Bronchial epithelial cell (primary cell): ENCODE measurements at regions not wholly inside any gene's neighbourhood (a gene's known extent, or its start where the extent isn't known, plus 50 kb on each side); places are given as distances from the start of the nearest gene placed in this dataset.

Experiments
- DNase-seq: peaks from one replicate; pipeline ENCODE4 v3.0.0-alpha.2; 2010; ENCODE audit warnings: low read depth
- FAIRE-seq: peaks from 2 replicates; lab custom pipeline; 2011; peaks lifted over from hg19 to GRCh38; lab: Jason Lieb, UNC
- H3K27me3 ChIP-seq: 2 replicates; pipeline ENCODE4 v1.5.1; 2011; ENCODE audit warnings: low read length; ENCODE audit not compliant: control insufficient read depth, insufficient read depth
- H3K36me3 ChIP-seq: 2 replicates; pipeline ENCODE4 v1.5.1; 2011; ENCODE audit warnings: low read length; ENCODE audit not compliant: control insufficient read depth, insufficient read depth
- H3K4me3 ChIP-seq: 2 replicates; pipeline ENCODE4 v1.5.1; 2011; ENCODE audit warnings: mild to moderate bottlenecking, low read depth, low read length, control low read depth
- TF ChIP-seq, protein P1 (sequence below): IDR thresholded peaks from 2 replicates; pipeline ENCODE4 v1.5.1; 2011; ENCODE audit warnings: mild to moderate bottlenecking, moderate library complexity, low read length, control low read depth, inconsistent platforms; ENCODE audit not compliant: insufficient read depth, severe bottlenecking

DNA sequence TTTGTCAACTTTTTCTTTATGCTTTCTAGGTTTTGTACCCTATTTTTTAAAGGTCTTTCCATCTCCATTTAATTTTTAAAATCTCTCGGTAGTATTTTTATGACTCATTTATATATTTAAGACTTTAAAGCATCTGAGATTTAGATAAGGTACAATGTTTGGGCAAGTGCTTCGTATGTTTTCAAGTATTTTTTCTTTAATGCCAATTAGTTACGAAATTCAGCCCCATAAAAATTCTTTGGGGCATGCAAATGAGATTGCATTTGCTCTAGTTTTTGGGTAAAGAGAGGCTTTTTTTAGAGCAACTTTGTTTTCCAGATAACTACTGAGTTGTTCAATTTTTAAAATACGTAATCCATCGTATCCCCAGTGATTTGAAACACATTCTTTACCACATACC, 65.3 kb upstream of the CRHR1 start:
- peaks cover 2% of the 10 kb centered on the region for H3K27me3 ChIP-seq
- H3K36me3 ChIP-seq = no peaks in the 10 kb centered on the region
- FAIRE-seq (no peak), DNase-seq (no peak)
- no peak overlapping the region for H3K4me3 ChIP-seq
- TF ChIP-seq, protein P1, sequence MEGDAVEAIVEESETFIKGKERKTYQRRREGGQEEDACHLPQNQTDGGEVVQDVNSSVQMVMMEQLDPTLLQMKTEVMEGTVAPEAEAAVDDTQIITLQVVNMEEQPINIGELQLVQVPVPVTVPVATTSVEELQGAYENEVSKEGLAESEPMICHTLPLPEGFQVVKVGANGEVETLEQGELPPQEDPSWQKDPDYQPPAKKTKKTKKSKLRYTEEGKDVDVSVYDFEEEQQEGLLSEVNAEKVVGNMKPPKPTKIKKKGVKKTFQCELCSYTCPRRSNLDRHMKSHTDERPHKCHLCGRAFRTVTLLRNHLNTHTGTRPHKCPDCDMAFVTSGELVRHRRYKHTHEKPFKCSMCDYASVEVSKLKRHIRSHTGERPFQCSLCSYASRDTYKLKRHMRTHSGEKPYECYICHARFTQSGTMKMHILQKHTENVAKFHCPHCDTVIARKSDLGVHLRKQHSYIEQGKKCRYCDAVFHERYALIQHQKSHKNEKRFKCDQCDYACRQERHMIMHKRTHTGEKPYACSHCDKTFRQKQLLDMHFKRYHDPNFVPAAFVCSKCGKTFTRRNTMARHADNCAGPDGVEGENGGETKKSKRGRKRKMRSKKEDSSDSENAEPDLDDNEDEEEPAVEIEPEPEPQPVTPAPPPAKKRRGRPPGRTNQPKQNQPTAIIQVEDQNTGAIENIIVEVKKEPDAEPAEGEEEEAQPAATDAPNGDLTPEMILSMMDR = no peak

DNA sequence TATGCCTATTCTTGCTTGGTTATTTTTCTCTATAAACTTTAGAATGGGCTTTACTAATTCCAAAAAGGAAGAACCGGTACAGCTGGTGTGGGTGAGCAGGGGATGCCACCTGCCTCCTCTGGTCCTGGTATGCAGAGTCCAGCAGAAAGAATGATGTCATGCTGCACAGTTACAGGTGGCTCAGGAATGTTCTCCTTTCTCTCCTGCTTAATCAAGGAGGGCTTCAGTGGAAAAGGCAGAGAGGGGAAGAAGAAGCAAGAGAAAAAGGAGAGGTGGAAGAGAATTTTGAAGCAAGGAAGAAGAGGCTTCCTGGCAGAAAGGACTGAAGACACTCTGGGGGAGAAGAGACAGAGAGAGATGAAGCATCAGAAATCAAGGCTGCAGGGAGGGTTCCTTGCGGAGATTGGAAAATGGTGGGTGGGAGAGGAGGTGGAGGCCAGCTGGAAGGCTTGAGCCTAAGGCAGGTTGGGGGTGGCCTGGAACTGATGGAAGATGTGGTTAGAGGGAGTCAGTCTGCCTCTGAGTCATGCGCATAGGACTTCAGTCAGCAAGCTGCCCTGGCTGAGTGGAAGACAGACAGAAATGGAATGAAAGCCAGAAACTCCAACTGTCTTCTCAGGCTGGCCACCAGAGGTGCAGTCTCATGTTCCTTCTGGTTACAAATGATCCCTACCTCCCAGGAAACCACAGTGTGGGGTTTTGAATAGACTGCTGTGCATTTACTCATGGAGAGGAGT, 64.6 kb upstream of the CRHR1 start:
- peak; percentile 84 for DNase-seq
- peak; percentile 66 for FAIRE-seq
- TF ChIP-seq, protein P1 = peak; percentile 61
- no peak overlapping the region for H3K4me3 ChIP-seq
- H3K36me3 ChIP-seq = no peaks in the 10 kb centered on the region
- peaks cover 3% of the 10 kb centered on the region for H3K27me3 ChIP-seq

DNA sequence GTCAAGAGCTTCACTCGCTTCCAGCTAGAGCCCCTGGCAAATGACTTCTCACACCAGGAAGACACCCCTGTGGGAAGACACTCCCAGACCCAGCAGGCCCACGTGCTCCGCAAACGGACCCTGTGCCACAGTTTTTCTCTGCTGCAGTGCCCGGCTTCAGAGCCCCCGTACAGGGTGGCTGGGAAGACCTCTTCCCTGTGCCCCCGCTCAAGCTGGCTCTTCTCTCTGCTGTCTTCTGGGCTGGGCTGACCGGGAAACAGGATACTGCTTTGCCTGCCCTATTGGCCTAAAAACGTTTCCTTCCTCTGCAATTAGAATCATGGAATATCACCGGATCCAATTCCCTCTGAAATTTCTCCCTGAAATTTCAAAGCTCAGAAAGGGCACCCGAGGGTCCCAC, 63.7 kb upstream of the CRHR1 start:
- peaks cover 7% of the 10 kb centered on the region for H3K27me3 ChIP-seq
- no peaks in the 10 kb centered on the region for H3K36me3 ChIP-seq
- FAIRE-seq = no peak

DNA sequence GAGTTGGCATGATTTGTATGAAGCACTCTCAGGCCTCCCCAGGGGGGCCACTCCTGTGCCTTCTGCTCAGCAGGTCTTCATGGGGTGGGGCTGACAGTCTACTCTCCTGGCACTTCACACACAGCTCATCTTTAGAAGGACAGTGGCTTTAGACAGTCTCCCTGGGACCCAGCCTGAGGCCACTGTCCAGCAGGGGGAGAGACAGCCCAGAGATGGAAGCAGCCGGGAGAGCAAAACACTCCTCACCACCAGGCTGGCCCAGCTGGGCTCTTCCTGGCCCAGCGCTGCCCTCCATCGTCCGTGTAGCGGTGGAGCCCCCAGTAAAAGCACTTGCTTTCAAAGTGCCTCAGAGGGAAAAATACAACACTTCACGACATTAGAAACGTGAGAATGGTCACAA, 62.0 kb upstream of the CRHR1 start:
- FAIRE-seq (peak; percentile 13), DNase-seq (no peak)

More for the DNA sequence above, 63.7 kb upstream of the CRHR1 start:
- H3K4me3 ChIP-seq = no peak overlapping the region
- DNase-seq = no peak
- TF ChIP-seq, protein P1 = no peak

DNA sequence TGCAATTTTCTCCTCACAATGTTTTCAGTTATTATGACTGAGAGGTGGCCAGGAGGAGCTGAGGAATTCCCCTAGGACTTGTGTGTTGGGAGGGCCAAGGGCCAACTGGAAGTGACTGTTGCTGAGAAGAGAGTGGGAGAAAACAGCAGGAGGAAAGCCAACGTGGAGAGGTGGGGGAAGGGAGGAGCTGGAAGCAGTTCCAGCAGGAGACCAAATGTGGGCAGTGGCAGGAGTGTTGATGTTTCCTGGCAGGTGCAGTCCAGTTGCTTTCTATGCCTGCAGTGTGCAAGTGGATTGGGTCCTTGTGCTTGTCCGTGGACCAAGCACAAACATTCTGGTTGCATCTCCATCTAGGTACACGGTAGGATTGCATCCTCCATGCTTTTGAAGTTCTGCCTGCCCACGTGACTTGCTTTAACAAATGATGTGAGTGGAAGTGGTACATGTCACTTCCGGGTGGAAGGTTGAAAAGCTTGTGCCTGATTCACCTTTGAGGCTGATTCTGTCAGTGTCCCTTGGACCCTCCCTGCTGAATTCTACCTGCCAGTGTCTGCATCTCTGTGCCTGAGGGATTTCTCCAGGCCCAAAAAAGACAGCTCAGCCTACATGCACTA, 54.7 kb upstream of the CRHR1 start:
- FAIRE-seq = no peak
- no peak for DNase-seq
- Histone ChIP-seq H3K36me3 (no peaks in the 10 kb centered on the region), H3K27me3 (peaks cover 5% of the 10 kb centered on the region), H3K4me3 (no peak overlapping the region)
- TF ChIP-seq, protein P1 = no peak

More for the DNA sequence above, 62.0 kb upstream of the CRHR1 start:
- Histone ChIP-seq H3K27me3 (peaks cover 9% of the 10 kb centered on the region), H3K4me3 (no peak overlapping the region), H3K36me3 (no peaks in the 10 kb centered on the region)
- TF ChIP-seq, protein P1 = no peak

DNA sequence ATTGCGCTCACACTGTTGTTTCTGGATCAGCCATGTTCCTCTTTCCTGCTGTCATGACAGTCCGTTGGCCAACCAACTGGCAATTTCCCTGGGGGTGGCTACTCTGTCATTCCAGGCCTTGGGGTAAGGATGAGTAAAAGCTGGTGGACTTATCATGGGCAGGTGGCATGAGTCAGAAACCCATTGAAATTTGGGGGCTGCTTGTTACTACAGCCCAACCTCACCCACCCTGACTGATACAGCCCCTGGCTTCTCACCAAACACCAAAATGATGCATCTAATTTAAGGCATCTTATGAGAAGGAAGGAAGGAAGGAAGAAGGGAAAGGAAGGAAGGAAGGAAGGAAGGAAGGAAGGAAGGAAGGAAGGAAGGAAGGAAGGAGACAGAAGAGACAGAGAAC, 53.9 kb upstream of the CRHR1 start:
- Histone ChIP-seq H3K36me3 (no peaks in the 10 kb centered on the region), H3K4me3 (no peak overlapping the region), H3K27me3 (peaks cover 3% of the 10 kb centered on the region)
- DNase-seq (no peak), FAIRE-seq (no peak)
- TF ChIP-seq, protein P1 = no peak
